ENCODE measurements at regions not wholly inside any gene's neighbourhood (a gene's known extent, or its start where the extent isn't known, plus 50 kb on each side); places are given as distances from the start of the nearest gene placed in this dataset.

DNA sequence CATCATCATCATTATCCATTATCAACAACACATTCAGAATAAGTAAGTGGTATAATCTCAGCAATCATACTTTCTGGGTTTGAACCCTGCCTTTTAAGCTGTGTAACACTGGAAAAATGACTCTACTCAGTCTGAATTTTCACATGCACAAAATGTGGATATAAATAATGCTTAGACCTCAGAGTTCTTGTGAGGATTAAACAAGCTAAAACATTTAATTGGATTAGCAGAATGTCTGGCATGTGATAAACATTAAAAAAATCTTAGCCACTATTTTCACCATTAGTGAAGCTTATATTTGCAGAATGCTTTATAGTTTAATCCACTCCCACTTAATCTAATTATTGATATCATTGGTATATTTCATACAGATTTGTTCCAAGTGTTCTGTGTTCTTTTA, 412.3 kb downstream of the RFC3 start:
- H3K27me3 ChIP-seq (ENCODE audit: control insufficient read depth in 1 of 2, insufficient read depth in 2 of 2, low read length in 2 of 2), result no peaks in the 10 kb centered on the region
- POLR2A ChIA-PET, result no interaction called here
- CTCF ChIA-PET, result no interaction called here
- Mint-ChIP-seq H3K4me3 (no peak overlapping the region), H3K27ac (no peak overlapping the region), H3K27me3 (no peaks in the 10 kb centered on the region), H3K4me1 (ENCODE audit: low read depth) (no peaks in the 10 kb centered on the region), H3K9me3 (peaks cover 7% of the 10 kb centered on the region), H3K36me3 (ENCODE audit: low read depth) (no peaks in the 10 kb centered on the region)
- H3K27ac ChIP-seq (ENCODE audit: low read depth in 1 of 2, low read length in 2 of 2), result no peak overlapping the region
- ATAC-seq (ENCODE audit: poor library complexity) (no peak), DNase-seq (no peak)
- peaks cover 0 to 4% of the 10 kb centered on the region in 2 experiments for H3K9me3 ChIP-seq (ENCODE audit: control insufficient read depth in 1 of 2, insufficient read depth in 1 of 2, low read length in 2 of 2)
- no peaks in the 10 kb centered on the region for H3K36me3 ChIP-seq (ENCODE audit: insufficient read depth, low read length)
- intact Hi-C loops (cut with DNase I, micrococcal nuclease), result no loop called here
- no peak overlapping the region for H3K4me3 ChIP-seq (ENCODE audit: low read length)
- TF ChIP-seq, protein P1, sequence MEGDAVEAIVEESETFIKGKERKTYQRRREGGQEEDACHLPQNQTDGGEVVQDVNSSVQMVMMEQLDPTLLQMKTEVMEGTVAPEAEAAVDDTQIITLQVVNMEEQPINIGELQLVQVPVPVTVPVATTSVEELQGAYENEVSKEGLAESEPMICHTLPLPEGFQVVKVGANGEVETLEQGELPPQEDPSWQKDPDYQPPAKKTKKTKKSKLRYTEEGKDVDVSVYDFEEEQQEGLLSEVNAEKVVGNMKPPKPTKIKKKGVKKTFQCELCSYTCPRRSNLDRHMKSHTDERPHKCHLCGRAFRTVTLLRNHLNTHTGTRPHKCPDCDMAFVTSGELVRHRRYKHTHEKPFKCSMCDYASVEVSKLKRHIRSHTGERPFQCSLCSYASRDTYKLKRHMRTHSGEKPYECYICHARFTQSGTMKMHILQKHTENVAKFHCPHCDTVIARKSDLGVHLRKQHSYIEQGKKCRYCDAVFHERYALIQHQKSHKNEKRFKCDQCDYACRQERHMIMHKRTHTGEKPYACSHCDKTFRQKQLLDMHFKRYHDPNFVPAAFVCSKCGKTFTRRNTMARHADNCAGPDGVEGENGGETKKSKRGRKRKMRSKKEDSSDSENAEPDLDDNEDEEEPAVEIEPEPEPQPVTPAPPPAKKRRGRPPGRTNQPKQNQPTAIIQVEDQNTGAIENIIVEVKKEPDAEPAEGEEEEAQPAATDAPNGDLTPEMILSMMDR (IDR thresholded peaks at IDR 0.05), result no peak
- H3K4me1 ChIP-seq (ENCODE audit: insufficient read depth, low read length), result no peaks in the 10 kb centered on the region

DNA sequence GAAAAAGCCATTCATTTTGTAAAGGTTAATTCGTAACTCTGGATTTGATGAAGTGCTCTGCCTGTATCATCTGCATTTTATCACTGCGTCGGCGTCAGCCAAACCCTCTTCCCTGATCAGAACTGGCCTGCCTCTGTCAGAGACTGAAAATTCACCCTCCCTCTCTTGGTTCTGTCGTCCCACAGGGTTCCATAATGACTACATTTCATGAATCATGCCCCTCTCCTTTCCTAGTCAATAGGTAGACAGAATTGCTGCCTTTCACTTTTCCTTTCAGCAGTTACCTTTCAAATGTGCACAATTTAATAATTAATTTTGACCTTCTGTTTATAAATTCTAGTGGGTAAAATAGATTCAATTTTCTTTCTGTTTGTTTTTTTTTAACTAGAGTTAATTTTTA, 423.4 kb downstream of the RFC3 start:
- H3K36me3 ChIP-seq (ENCODE audit: insufficient read depth, low read length), result no peaks in the 10 kb centered on the region
- no peak overlapping the region for H3K27ac ChIP-seq (ENCODE audit: low read depth in 1 of 2, low read length in 2 of 2)
- intact Hi-C loops (cut with DNase I, micrococcal nuclease), result no loop called here
- Mint-ChIP-seq H3K27me3 (no peaks in the 10 kb centered on the region), H3K36me3 (ENCODE audit: low read depth) (no peaks in the 10 kb centered on the region), H3K27ac (no peak overlapping the region), H3K4me1 (ENCODE audit: low read depth) (no peaks in the 10 kb centered on the region), H3K4me3 (no peak overlapping the region), H3K9me3 (peaks cover 8% of the 10 kb centered on the region)
- ChIA-PET CTCF (no interaction called here), POLR2A (no interaction called here)
- H3K4me3 ChIP-seq (ENCODE audit: low read length), result no peak overlapping the region
- no peaks in the 10 kb centered on the region for H3K4me1 ChIP-seq (ENCODE audit: insufficient read depth, low read length)
- peaks cover 0 to 5% of the 10 kb centered on the region in 2 experiments for H3K9me3 ChIP-seq (ENCODE audit: control insufficient read depth in 1 of 2, insufficient read depth in 1 of 2, low read length in 2 of 2)
- TF ChIP-seq, protein P1 (IDR thresholded peaks at IDR 0.05), result no peak
- H3K27me3 ChIP-seq (ENCODE audit: control insufficient read depth in 1 of 2, insufficient read depth in 2 of 2, low read length in 2 of 2), result no peaks in the 10 kb centered on the region
- ATAC-seq (ENCODE audit: poor library complexity) (no peak), DNase-seq (no peak)

DNA sequence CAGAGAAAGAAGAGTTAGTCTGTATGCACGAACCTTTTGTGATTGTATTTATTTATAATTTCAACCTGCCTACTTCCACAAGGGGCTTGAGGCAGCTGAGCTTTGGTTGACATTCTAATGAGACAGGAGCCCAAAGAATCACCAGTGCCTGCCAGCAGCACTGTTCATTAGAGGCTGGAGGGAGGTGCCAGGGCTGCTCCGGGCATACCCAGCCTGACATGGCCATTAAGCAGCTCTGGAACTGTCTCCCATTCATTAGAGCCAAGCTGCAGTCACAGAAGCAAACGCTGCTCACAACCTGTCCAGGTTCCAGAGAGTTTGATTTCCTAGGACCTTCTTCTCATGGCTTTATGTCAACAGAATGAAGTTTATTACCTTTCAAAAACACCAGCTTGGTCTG, 425.5 kb downstream of the RFC3 start:
- TF ChIP-seq, protein P1 (IDR thresholded peaks at IDR 0.05), result no peak
- Mint-ChIP-seq H3K36me3 (ENCODE audit: low read depth) (no peaks in the 10 kb centered on the region), H3K4me1 (ENCODE audit: low read depth) (no peaks in the 10 kb centered on the region), H3K4me3 (no peak overlapping the region), H3K27me3 (no peaks in the 10 kb centered on the region), H3K27ac (no peak overlapping the region), H3K9me3 (peaks cover 3% of the 10 kb centered on the region)
- ChIA-PET CTCF (no interaction called here), POLR2A (no interaction called here)
- Histone ChIP-seq H3K36me3 (ENCODE audit: insufficient read depth, low read length) (no peaks in the 10 kb centered on the region), H3K4me1 (ENCODE audit: insufficient read depth, low read length) (no peaks in the 10 kb centered on the region), H3K9me3 (ENCODE audit: control insufficient read depth in 1 of 2, insufficient read depth in 1 of 2, low read length in 2 of 2) (peaks cover 0 to 4% of the 10 kb centered on the region in 2 experiments), H3K27ac (ENCODE audit: low read depth in 1 of 2, low read length in 2 of 2) (no peak overlapping the region), H3K27me3 (ENCODE audit: control insufficient read depth in 1 of 2, insufficient read depth in 2 of 2, low read length in 2 of 2) (no peaks in the 10 kb centered on the region), H3K4me3 (ENCODE audit: low read length) (no peak overlapping the region)
- intact Hi-C loops (cut with DNase I, micrococcal nuclease), result no loop called here
- DNase-seq (no peak), ATAC-seq (ENCODE audit: poor library complexity) (no peak)
